ENCODE measurements at regions not wholly inside any gene's neighbourhood (a gene's known extent, or its start where the extent isn't known, plus 50 kb on each side); places are given as distances from the start of the nearest gene placed in this dataset.

DNA sequence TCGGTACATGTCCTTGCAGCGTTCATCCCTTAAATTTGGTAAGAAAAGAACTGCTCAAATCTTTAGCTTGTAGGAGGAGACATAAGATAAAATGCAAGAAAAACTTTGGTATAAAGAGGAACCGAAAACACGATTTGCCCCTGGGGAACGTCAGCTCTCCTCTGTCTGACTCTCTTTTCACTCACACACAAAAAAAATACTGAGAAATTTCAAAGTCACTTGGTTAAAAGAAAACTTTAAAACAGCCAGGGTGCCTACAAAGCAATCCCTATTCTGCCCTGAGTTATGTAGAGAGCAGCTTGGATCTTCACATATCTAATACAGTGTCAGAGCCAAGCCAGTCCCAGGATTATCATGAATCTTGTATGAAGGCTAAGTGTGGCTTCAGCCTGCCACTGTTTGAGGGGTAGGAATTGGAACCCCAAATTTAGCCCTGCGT lies 248.5 kb upstream of the CXXC4 start (continued):
- TF ChIP-seq, protein P1, sequence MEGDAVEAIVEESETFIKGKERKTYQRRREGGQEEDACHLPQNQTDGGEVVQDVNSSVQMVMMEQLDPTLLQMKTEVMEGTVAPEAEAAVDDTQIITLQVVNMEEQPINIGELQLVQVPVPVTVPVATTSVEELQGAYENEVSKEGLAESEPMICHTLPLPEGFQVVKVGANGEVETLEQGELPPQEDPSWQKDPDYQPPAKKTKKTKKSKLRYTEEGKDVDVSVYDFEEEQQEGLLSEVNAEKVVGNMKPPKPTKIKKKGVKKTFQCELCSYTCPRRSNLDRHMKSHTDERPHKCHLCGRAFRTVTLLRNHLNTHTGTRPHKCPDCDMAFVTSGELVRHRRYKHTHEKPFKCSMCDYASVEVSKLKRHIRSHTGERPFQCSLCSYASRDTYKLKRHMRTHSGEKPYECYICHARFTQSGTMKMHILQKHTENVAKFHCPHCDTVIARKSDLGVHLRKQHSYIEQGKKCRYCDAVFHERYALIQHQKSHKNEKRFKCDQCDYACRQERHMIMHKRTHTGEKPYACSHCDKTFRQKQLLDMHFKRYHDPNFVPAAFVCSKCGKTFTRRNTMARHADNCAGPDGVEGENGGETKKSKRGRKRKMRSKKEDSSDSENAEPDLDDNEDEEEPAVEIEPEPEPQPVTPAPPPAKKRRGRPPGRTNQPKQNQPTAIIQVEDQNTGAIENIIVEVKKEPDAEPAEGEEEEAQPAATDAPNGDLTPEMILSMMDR (IDR thresholded peaks at IDR 0.05; ENCODE audit: control extremely low read depth in 1 of 3, insufficient read depth in 1 of 3, low read depth in 1 of 3, low read length in 3 of 3): no peak

Data from H1 (cell line).